Stomach smooth muscle (tissue), 2 donors: ENCODE measurements at regions not wholly inside any gene's neighbourhood (a gene's known extent, or its start where the extent isn't known, plus 50 kb on each side); places are given as distances from the start of the nearest gene placed in this dataset.

ENCODE experiments used
- H3K27ac ChIP-seq: one replicate; pipeline ENCODE4 v1.7.0; 2013; ENCODE audit warnings: mild to moderate bottlenecking, low read length, inconsistent platforms
- H3K27me3 ChIP-seq, 2 donors: one replicate each; pipeline ENCODE4 v1.7.0; 2013; ENCODE audit warnings: low read length in 2 of 2; ENCODE audit not compliant: insufficient read depth in 2 of 2, control insufficient read depth in 1 of 2
- H3K36me3 ChIP-seq, 2 donors: one replicate each; pipeline ENCODE4 v1.7.0; 2013; ENCODE audit warnings: low read length in 2 of 2; ENCODE audit not compliant: control insufficient read depth in 2 of 2, insufficient read depth in 2 of 2
- H3K4me1 ChIP-seq: one replicate; pipeline ENCODE4 v1.7.0; 2013; ENCODE audit warnings: low read length; ENCODE audit not compliant: control insufficient read depth, insufficient read depth
- H3K4me3 ChIP-seq, 2 donors: one replicate each; pipeline ENCODE4 v1.7.0; 2013; ENCODE audit warnings: low read length in 2 of 2
- H3K9ac ChIP-seq, 2 donors: one replicate each; pipeline ENCODE4 v1.7.0; 2013; ENCODE audit warnings: low read length in 2 of 2, mild to moderate bottlenecking in 1 of 2
- H3K9me3 ChIP-seq, 2 donors: one replicate each; pipeline ENCODE4 v1.7.0; 2013; ENCODE audit warnings: low read length in 2 of 2; ENCODE audit not compliant: control insufficient read depth in 2 of 2
- donor health status: healthy.
- donor health status: Pancreatic carcinoma.

DNA sequence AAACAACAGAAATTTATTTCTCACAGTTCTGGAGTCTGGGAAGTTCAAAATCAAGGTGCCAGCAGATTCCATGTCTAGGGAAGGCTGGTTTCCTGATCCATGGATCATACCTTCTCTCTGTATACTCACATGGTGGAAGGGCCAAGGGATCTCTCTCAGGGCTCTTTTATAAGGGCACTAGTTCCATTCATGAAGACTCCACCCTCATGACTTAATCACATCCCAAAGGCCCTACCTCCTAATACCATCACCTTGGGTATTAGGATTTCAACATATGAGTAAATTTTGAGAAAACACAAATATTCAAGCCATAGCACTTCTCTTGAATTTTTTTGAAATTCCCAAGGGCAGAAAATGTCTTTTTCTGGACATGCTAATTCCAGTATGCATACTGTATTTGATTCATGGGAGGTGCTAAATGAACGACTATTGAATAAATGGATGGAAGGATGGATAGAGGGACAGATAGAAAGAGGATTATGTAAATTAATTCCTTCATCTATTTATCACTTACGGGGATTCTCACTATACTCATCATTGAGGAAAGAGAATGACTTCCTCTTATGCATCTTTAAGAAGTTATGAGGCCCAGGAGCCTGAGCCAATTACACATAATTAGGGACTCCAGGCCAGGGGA is 182.8 kb downstream of the NRIP1 start:
- Histone ChIP-seq H3K27ac (no peak overlapping the region), H3K9ac (no peak overlapping the region), H3K9me3 (no peaks in the 10 kb centered on the region), H3K4me1 (no peaks in the 10 kb centered on the region), H3K36me3 (no peaks in the 10 kb centered on the region), H3K4me3 (no peak overlapping the region), H3K27me3 (no peaks in the 10 kb centered on the region)

DNA sequence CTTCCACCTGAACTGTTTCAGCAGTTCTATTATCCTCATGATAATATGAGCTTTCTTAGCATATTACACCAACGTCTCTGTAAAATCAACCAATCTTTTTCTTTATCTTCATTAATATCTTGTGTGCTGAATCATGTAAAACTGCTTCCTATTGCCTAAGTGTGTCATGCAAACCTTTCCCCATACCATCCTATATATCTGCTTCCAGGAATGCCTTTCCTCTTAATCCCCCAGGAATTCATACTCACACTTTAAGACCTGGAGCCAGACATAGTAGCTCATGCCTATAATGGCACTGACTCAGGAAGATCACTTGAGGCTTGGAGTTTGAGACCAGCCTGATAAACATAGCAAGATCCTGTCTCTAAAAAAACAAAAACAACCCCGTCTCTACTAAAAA is 183.9 kb downstream of the NRIP1 start:
- Histone ChIP-seq H3K4me1 (no peaks in the 10 kb centered on the region), H3K4me3 (no peak overlapping the region), H3K9ac (no peak overlapping the region), H3K27me3 (no peaks in the 10 kb centered on the region), H3K9me3 (no peaks in the 10 kb centered on the region), H3K27ac (no peak overlapping the region), H3K36me3 (no peaks in the 10 kb centered on the region)

DNA sequence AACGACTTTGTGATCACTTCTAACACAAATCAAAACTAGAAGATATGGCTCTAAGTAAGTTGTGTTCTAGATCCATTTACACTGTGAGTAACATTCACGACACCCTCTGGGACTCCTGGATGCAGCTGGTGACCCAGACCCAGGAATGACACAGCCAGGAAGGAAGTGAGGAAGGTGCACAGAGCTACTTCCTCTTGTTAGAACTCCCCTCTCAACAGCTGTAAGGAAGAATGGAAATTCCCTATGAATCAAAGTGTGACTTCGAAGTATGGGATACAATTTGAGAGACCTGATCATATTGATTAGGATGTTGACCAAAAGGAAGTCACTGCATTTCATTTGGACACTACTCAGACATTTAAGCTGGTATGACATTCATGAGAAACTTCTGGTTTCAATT is 185.3 kb downstream of the NRIP1 start:
- H3K27ac ChIP-seq = no peak overlapping the region
- no peaks in the 10 kb centered on the region for H3K9me3 ChIP-seq
- H3K4me1 ChIP-seq = no peaks in the 10 kb centered on the region
- no peak overlapping the region for H3K4me3 ChIP-seq
- no peaks in the 10 kb centered on the region for H3K36me3 ChIP-seq
- H3K9ac ChIP-seq = no peak overlapping the region
- H3K27me3 ChIP-seq = no peaks in the 10 kb centered on the region

DNA sequence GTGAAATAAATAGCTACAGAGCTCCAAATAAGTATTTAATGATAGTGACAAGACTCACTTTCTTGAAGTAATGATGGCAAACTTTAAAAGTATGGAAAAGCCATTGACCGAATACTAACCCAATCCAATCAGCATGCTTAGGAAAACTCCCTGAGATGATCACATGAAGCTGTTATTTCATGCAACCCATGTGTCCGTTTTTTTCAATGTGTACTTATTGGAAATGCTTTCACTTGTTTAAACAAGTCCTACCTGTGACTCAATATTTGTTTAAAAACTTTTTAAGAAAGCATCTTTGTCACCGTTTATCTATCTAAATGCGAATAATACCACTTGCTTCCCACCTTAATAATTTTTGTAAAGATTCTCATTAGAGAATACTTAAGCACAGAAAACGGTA is 185.8 kb downstream of the NRIP1 start:
- no peak overlapping the region for H3K4me3 ChIP-seq
- H3K27ac ChIP-seq = no peak overlapping the region
- H3K36me3 ChIP-seq = no peaks in the 10 kb centered on the region
- H3K4me1 ChIP-seq = no peaks in the 10 kb centered on the region
- H3K9ac ChIP-seq = no peak overlapping the region
- no peaks in the 10 kb centered on the region for H3K27me3 ChIP-seq
- no peaks in the 10 kb centered on the region for H3K9me3 ChIP-seq

DNA sequence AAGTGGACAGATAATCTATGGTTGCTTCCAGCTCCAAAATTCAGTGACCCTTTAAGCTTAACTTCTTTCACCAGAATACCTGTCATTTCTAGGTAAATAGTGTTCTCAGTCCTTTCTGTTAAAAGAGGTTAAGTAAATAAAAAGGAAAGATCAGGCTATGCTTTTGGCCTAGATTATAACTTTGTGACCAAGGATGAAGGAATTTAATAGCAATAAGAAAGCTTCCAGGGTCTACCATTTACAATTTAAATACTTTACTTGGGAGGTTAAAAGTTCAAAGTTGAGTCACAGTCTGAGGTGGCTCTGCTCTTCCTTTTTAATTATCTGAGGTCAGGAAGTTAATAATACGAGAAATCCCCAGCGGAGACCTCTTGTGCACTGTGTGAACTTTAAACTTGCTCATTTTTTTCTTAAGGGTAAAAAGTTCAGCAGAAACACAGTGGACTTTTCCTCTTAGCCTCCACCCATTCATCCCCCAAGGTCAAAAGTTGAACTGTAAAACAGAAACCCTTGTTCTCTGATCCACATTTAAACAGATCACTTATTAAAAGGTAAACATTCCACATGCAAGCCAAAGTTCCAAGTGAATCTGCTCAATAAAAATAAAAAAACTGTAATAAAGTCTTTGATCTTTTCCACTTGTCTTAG is 187.1 kb downstream of the NRIP1 start:
- no peaks in the 10 kb centered on the region for H3K27me3 ChIP-seq
- no peak overlapping the region for H3K4me3 ChIP-seq
- H3K36me3 ChIP-seq = no peaks in the 10 kb centered on the region
- H3K9ac ChIP-seq = no peak overlapping the region
- H3K4me1 ChIP-seq = no peaks in the 10 kb centered on the region
- no peak overlapping the region for H3K27ac ChIP-seq
- no peaks in the 10 kb centered on the region for H3K9me3 ChIP-seq

DNA sequence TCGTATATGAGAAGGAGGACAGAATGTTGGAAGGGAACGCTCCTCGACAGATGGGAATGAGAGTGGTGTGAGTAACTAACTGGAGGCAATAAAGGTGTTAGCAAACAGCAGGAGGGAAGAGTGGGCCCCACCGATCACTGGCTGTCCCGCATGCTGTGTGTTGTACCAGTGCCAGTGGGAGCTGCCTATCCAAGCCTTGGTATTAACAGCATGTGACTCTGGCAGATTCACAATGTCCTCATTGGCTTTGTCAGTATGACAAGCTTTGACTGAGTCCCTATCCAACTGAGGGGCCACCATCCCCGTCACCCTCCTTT is 188.3 kb downstream of the NRIP1 start:
- Histone ChIP-seq H3K27ac (no peak overlapping the region), H3K9me3 (no peaks in the 10 kb centered on the region), H3K9ac (no peak overlapping the region), H3K4me3 (no peak overlapping the region), H3K4me1 (no peaks in the 10 kb centered on the region), H3K27me3 (no peaks in the 10 kb centered on the region), H3K36me3 (no peaks in the 10 kb centered on the region)

DNA sequence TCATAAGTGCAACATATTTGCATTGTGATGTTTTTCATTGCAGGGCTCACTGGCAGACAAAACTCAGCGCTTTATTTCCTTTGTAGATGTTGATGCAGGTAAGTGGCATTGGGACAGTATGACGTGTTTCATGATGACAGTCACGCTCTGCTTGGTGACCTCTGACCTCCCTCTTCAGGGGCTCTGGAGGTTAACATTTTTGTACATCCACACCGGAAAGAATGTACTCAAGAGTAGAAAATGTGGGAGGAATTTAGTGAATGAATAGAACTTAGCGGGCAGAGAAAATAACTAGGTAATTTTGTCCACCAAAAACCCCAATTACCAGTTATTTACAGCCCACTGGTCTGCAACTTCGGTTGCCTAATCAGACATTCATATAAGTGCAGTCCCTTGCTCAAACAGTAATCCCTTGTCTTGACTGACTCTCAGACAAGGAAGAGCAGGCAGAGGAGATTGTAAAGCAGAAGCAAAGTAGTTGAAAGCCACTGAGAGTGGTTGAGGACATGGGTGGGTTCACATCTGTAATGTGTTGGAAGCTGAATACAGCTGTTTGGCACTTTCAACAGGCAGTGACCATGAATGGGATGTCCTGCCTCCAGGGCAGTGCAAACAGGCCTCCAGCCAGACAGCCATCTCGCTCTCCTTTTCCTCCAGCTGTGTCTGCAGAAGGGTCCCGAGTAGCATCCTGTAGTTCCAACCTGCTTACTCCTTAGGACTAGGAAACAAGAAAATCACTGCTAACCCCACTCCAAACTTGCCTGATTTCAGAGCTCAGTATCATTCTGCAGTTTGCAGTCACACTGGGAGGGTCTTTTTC is 188.9 kb downstream of the NRIP1 start:
- H3K4me3 ChIP-seq = no peak overlapping the region
- H3K27ac ChIP-seq = no peak overlapping the region
- no peak overlapping the region for H3K9ac ChIP-seq
- H3K9me3 ChIP-seq = no peaks in the 10 kb centered on the region
- no peaks in the 10 kb centered on the region for H3K36me3 ChIP-seq
- H3K4me1 ChIP-seq = no peaks in the 10 kb centered on the region
- no peaks in the 10 kb centered on the region for H3K27me3 ChIP-seq

DNA sequence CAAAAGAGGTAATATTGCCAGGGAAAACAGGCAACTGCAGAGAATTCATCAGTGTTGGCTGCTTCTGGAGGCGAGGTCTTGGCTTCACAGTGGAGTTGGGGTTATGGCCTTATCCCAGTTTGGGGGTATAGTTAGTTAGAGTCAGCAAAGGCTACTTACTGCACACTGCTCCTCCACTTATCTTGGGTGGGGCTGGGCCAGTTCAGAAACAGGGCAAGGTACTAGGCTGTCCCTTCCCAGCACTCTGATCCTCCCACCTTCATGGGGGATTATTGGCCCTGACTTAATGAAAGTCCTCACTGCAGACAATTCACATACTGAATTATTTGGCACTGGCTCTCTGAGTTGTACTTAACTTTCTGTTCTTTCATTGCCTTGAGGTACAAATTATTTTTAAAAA is 189.6 kb downstream of the NRIP1 start:
- no peaks in the 10 kb centered on the region for H3K4me1 ChIP-seq
- no peaks in the 10 kb centered on the region for H3K36me3 ChIP-seq
- no peak overlapping the region for H3K4me3 ChIP-seq
- H3K9ac ChIP-seq = no peak overlapping the region
- no peak overlapping the region for H3K27ac ChIP-seq
- no peaks in the 10 kb centered on the region for H3K9me3 ChIP-seq
- H3K27me3 ChIP-seq = no peaks in the 10 kb centered on the region

DNA sequence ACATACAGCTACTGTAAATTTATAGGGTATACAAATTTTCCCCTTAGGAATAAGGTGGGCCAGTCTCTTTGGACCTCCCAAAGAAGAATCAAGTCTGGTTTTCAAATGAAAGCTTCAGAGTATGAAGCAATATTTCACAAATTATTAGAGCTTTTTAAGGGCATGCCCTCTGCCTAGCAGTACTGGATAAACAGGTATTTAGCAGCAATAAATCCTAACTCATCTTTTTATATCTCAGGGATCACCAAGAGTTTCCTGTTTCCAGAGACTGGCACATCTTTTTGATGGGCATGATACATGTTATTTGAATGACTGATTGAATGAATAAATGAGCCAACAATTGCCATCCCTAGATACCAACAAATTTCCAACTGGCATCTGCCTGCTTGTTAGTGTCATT is 190.4 kb downstream of the NRIP1 start:
- H3K9me3 ChIP-seq = no peaks in the 10 kb centered on the region
- H3K27me3 ChIP-seq = no peaks in the 10 kb centered on the region
- H3K27ac ChIP-seq = no peak overlapping the region
- no peak overlapping the region for H3K4me3 ChIP-seq
- no peaks in the 10 kb centered on the region for H3K4me1 ChIP-seq
- no peak overlapping the region for H3K9ac ChIP-seq
- H3K36me3 ChIP-seq = no peaks in the 10 kb centered on the region

DNA sequence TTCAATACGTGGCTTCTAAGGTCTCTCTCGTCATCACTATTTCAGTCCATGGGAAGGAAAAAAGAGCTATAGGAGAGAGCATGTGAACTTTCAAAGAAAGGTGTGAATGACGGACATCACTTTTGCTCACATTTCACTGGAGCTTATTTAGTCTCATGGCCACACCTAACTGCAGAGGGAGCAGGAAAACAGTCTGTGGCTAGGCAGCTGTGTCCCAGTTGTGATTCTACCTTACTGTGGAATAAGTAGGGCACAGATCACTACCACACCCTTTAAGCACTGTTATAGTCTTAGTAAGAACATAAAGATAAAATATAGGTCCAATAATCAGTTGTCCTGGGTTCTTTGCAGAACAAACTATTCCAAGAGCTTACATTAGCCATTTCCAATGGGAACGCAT is 192.9 kb downstream of the NRIP1 start:
- no peaks in the 10 kb centered on the region for H3K9me3 ChIP-seq
- no peak overlapping the region for H3K9ac ChIP-seq
- no peaks in the 10 kb centered on the region for H3K36me3 ChIP-seq
- no peaks in the 10 kb centered on the region for H3K27me3 ChIP-seq
- H3K4me1 ChIP-seq = no peaks in the 10 kb centered on the region
- H3K4me3 ChIP-seq = no peak overlapping the region
- H3K27ac ChIP-seq = no peak overlapping the region

DNA sequence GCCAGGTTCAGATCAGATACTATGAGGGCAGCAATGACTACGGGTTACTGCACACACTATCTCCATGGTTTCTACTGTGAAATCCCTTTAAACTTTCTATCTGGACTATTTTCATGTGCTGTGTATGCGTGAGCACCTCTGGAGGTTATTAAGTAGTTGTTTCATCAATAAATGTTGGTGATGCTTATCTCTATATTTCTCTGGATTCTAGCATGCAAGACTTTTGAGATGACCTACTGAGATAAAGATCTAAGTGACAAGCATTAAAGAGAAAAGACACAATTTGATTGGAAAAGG is 194.0 kb downstream of the NRIP1 start:
- Histone ChIP-seq H3K36me3 (no peaks in the 10 kb centered on the region), H3K9ac (no peak overlapping the region), H3K27me3 (no peaks in the 10 kb centered on the region), H3K4me1 (no peaks in the 10 kb centered on the region), H3K27ac (no peak overlapping the region), H3K9me3 (no peaks in the 10 kb centered on the region), H3K4me3 (no peak overlapping the region)
